GM12878 (cell line): ENCODE measurements at regions not wholly inside any gene's neighbourhood (a gene's known extent, or its start where the extent isn't known, plus 50 kb on each side); places are given as distances from the start of the nearest gene placed in this dataset.

Experiments
- ATAC-seq: fragments of 200-7000 bp; cut with Tn5 transposase; 3 replicates; pipeline ENCODE4 v1.9.1; 2020; ENCODE audit warnings: mild to moderate bottlenecking, moderate library complexity
- BruUV-seq: library from RNA; stranded (reverse); fragments of 400-500 nt; replicated peaks from 2 replicates; lab custom pipeline; 2021; lab: Mats Ljungman, UMichigan
- CTCF ChIA-PET: fragments of 300-600 bp; sonication (Branson Sonifier 250); formaldehyde crosslinking; extraction: SDS; loops from one replicate; lab custom pipeline; 2021; ENCODE audit warnings: inconsistent platforms; lab: Yijun Ruan, JAX
- POLR2A ChIA-PET: fragments of 350-600 bp; formaldehyde crosslinking; extraction: SDS; loops from one replicate; lab custom pipeline; 2021; ENCODE audit warnings: inconsistent platforms; lab: Charles Lee
- RAD21 ChIA-PET: fragments of 300-600 bp; sonication (Branson Sonifier 250); formaldehyde crosslinking; loops from one replicate; lab custom pipeline; 2023; ENCODE audit warnings: antibody characterized with exemption; ENCODE audit not compliant: unreplicated experiment; lab: Charles Lee
- SMC1A ChIA-PET: fragments of 300-600 bp; sonication (Branson Sonifier 250); formaldehyde crosslinking; loops from one replicate; lab custom pipeline; 2023; ENCODE audit not compliant: unreplicated experiment, uncharacterized antibody; lab: Charles Lee
- DNase-seq: peaks from one replicate; pipeline ENCODE4 v3.0.0-alpha.2; 2011; ENCODE audit warnings: low read depth, low spot score
- FAIRE-seq: peaks from 3 replicates; lab custom pipeline; 2011; peaks lifted over from hg19 to GRCh38; lab: Jason Lieb, UNC
- H2AFZ ChIP-seq: 2 replicates; pipeline ENCODE4 v1.6.0; 2011; ENCODE audit warnings: low read depth, low read length, control low read depth; ENCODE audit not compliant: control insufficient read depth
- H3K27ac ChIP-seq: 2 replicates; pipeline ENCODE4 v1.5.1; 2011; ENCODE audit warnings: control low read depth; ENCODE audit not compliant: control insufficient read depth, insufficient read depth
- H3K27me3 ChIP-seq, 2 experiments: replicated peaks in 1 of 2; 2 replicates each; pipeline versions ENCODE4 v1.6.0 to v1.6.1; 2011; ENCODE audit warnings: low read length in 1 of 2; ENCODE audit not compliant: control insufficient read depth in 2 of 2, insufficient read depth in 2 of 2
- H3K36me3 ChIP-seq, 2 experiments: 2 replicates each; pipeline ENCODE4 v1.5.1; 2011; ENCODE audit warnings: low read length in 1 of 2; ENCODE audit not compliant: control insufficient read depth in 2 of 2, insufficient read depth in 2 of 2
- H3K4me1 ChIP-seq: 2 replicates; pipeline ENCODE4 v1.6.1; 2011; ENCODE audit warnings: mild to moderate bottlenecking, low read length, moderate library complexity, mixed read lengths; ENCODE audit not compliant: control insufficient read depth, insufficient read depth
- H3K4me2 ChIP-seq: 2 replicates; pipeline ENCODE4 v1.6.0; 2011; ENCODE audit warnings: control low read depth; ENCODE audit not compliant: control insufficient read depth, insufficient read depth
- H3K4me3 ChIP-seq: fragments of 200-600 bp; sonication (generic); 2 replicates; pipeline ENCODE4 v1.5.1; 2016
- H3K79me2 ChIP-seq: 2 replicates; pipeline ENCODE4 v1.6.0; 2011; ENCODE audit warnings: low read length; ENCODE audit not compliant: control insufficient read depth, insufficient read depth
- H3K9ac ChIP-seq: 2 replicates; pipeline ENCODE4 v1.8.0; 2011; ENCODE audit warnings: low read length, control low read depth, mixed read lengths; ENCODE audit not compliant: control insufficient read depth, insufficient read depth
- H3K9me3 ChIP-seq: replicated peaks from 3 replicates; pipeline ENCODE4 v1.5.1; 2011; ENCODE audit warnings: mild to moderate bottlenecking, low read length; ENCODE audit not compliant: control insufficient read depth, insufficient read depth
- H4K20me1 ChIP-seq: 2 replicates; pipeline ENCODE4 v1.6.0; 2011; ENCODE audit not compliant: control insufficient read depth, insufficient read depth
- BHLHE40 ChIP-seq, 2 experiments: fragments of 450-650 bp in 1 of 2; IDR thresholded peaks; 2 replicates each; pipeline ENCODE4 v1.6.1; 2011 to 2017; ENCODE audit warnings: low read depth in 2 of 2, borderline replicate concordance in 1 of 2, improper control_type of control experiment in 1 of 2, low read length in 1 of 2, mild to moderate bottlenecking in 1 of 2
- CBX5 ChIP-seq: sonication (generic); IDR thresholded peaks from 2 replicates; pipeline ENCODE4 v1.6.1; 2016; ENCODE audit warnings: low read depth, moderate library complexity, mild to moderate bottlenecking, inconsistent platforms
- FOXK2 ChIP-seq: fragments of 450-650 bp; IDR thresholded peaks from 2 replicates; pipeline ENCODE4 v1.6.1; 2017; ENCODE audit warnings: mild to moderate bottlenecking, moderate library complexity
- GATAD2B ChIP-seq: fragments of 450-650 bp; conservative IDR thresholded peaks from 2 replicates; pipeline ENCODE4 v1.6.1; 2017; ENCODE audit warnings: low read depth, mild to moderate bottlenecking, moderate library complexity
- KLF5 ChIP-seq: fragments of 450-650 bp; IDR thresholded peaks from 2 replicates; pipeline ENCODE4 v1.6.1; 2014; ENCODE audit warnings: mild to moderate bottlenecking; ENCODE audit not compliant: partially characterized antibody
- MYC ChIP-seq: IDR thresholded peaks from 2 replicates; pipeline ENCODE4 v1.6.1; 2011; ENCODE audit warnings: mild to moderate bottlenecking, low read length, moderate library complexity, inconsistent platforms; ENCODE audit not compliant: insufficient read depth, insufficient replicate concordance, insufficient read length, severe bottlenecking
- NFYB ChIP-seq: IDR thresholded peaks from 2 replicates; pipeline ENCODE4 v1.6.1; 2011; ENCODE audit warnings: low read depth, mild to moderate bottlenecking, low read length, improper control_type of control experiment, moderate library complexity; ENCODE audit not compliant: insufficient read depth
- SMC3 ChIP-seq: IDR thresholded peaks from 2 replicates; pipeline ENCODE4 v1.6.1; 2011; ENCODE audit warnings: low read length, improper control_type of control experiment, borderline replicate concordance
- TCF12 ChIP-seq: IDR thresholded peaks from 2 replicates; pipeline ENCODE4 v1.6.1; 2011; ENCODE audit warnings: low read depth, mild to moderate bottlenecking, low read length
- YBX1 ChIP-seq: fragments of 450-650 bp; IDR thresholded peaks from 2 replicates; pipeline ENCODE4 v1.6.1; 2016; ENCODE audit warnings: antibody characterized with exemption
- WGBS: methylation state at CpG from one replicate; pipeline ENCODE4 v1.1.6; 2016; ENCODE audit warnings: low lambda C conversion rate; ENCODE audit not compliant: insufficient replicate concordance, insufficient coverage; ENCODE audit errors: missing lambda C conversion rate; 5-methylcytosine and 5-hydroxymethylcytosine counted together
- in situ Hi-C: fragments of 300-500 bp; cut with MboI; formaldehyde crosslinking; loops from 9 replicates; pipeline ENCODE4 v1.14.3; 2018; ENCODE audit warnings: mixed read lengths
- intact Hi-C: fragments of 100-400 bp; cut with micrococcal nuclease; formaldehyde crosslinking; loops from one replicate; pipeline ENCODE4 v1.14.2; 2022; ENCODE audit not compliant: unreplicated experiment
- TF ChIP-seq, protein P1 (sequence below): fragments of 450-650 bp; conservative IDR thresholded peaks from 2 replicates; pipeline ENCODE4 v1.6.1; 2017; ENCODE audit warnings: mild to moderate bottlenecking, moderate library complexity

DNA sequence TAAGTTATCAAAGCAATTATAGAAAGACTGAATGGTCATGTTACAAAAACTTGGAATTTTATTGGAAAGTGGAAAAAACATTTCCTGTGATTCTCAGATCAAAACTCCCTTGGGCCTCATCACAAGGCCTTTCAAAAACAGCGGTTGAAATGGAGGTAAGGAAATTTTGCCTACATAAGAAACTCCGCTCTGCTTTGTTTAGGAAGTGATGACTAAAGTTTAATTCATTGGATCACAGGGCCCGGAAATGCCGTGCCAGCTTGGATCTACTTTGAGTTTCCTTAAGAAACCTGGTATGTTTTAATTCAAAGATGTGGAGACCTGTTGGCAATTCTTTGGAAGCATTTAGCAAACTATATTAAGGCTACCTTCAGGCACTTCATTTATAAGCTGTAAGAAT lies 143.9 kb upstream of the MME start:
- no peak overlapping the region for H3K4me3 ChIP-seq
- H3K4me1 ChIP-seq, result no peaks in the 10 kb centered on the region
- H3K36me3 ChIP-seq, result no peaks in the 10 kb centered on the region
- no peaks in the 10 kb centered on the region for H3K27me3 ChIP-seq
- CTCF ChIA-PET, result no interaction called here
- POLR2A ChIA-PET, result no interaction called here
- no peak overlapping the region for H2AFZ ChIP-seq
- TF ChIP-seq BHLHE40 (IDR thresholded peaks at IDR 0.05; ENCODE audit: borderline replicate concordance in 1 of 2, low read depth in 2 of 2, low read length in 1 of 2) (no peak), TCF12 (no peak), GATAD2B (no peak), FOXK2 (no peak), NFYB (no peak), CBX5 (no peak), SMC3 (no peak), YBX1 (no peak), MYC (no peak), KLF5 (no peak)
- TF ChIP-seq, protein P1, sequence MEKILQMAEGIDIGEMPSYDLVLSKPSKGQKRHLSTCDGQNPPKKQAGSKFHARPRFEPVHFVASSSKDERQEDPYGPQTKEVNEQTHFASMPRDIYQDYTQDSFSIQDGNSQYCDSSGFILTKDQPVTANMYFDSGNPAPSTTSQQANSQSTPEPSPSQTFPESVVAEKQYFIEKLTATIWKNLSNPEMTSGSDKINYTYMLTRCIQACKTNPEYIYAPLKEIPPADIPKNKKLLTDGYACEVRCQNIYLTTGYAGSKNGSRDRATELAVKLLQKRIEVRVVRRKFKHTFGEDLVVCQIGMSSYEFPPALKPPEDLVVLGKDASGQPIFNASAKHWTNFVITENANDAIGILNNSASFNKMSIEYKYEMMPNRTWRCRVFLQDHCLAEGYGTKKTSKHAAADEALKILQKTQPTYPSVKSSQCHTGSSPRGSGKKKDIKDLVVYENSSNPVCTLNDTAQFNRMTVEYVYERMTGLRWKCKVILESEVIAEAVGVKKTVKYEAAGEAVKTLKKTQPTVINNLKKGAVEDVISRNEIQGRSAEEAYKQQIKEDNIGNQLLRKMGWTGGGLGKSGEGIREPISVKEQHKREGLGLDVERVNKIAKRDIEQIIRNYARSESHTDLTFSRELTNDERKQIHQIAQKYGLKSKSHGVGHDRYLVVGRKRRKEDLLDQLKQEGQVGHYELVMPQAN, result no peak
- WGBS, result 24% methylated on average over 4 of the region's 4 CpGs
- intact Hi-C loops (no loop called here), in situ Hi-C loops (no loop called here)
- H3K9me3 ChIP-seq, result no peaks in the 10 kb centered on the region
- no peak overlapping the region for H3K4me2 ChIP-seq
- H3K27ac ChIP-seq, result no peak overlapping the region
- H4K20me1 ChIP-seq, result no peaks in the 10 kb centered on the region
- H3K79me2 ChIP-seq, result no peaks in the 10 kb centered on the region
- DNase-seq (no peak), ATAC-seq (no peak), FAIRE-seq (no peak)
- RAD21 ChIA-PET, result no interaction called here
- SMC1A ChIA-PET, result no interaction called here
- no TSS peak for BruUV-seq
- H3K9ac ChIP-seq, result no peak overlapping the region
